GM12878 (cell line): ENCODE measurements at regions not wholly inside any gene's neighbourhood (a gene's known extent, or its start where the extent isn't known, plus 50 kb on each side); places are given as distances from the start of the nearest gene placed in this dataset.

Experiments
- ATAC-seq: fragments of 200-7000 bp; cut with Tn5 transposase; 3 replicates; pipeline ENCODE4 v1.9.1; 2020; ENCODE audit warnings: mild to moderate bottlenecking, moderate library complexity
- BruUV-seq: library from RNA; stranded (reverse); fragments of 400-500 nt; replicated peaks from 2 replicates; lab custom pipeline; 2021; lab: Mats Ljungman, UMichigan
- CTCF ChIA-PET: fragments of 300-600 bp; sonication (Branson Sonifier 250); formaldehyde crosslinking; extraction: SDS; loops from one replicate; lab custom pipeline; 2021; ENCODE audit warnings: inconsistent platforms; lab: Yijun Ruan, JAX
- POLR2A ChIA-PET: fragments of 350-600 bp; formaldehyde crosslinking; extraction: SDS; loops from one replicate; lab custom pipeline; 2021; ENCODE audit warnings: inconsistent platforms; lab: Charles Lee
- RAD21 ChIA-PET: fragments of 300-600 bp; sonication (Branson Sonifier 250); formaldehyde crosslinking; loops from one replicate; lab custom pipeline; 2023; ENCODE audit warnings: antibody characterized with exemption; ENCODE audit not compliant: unreplicated experiment; lab: Charles Lee
- SMC1A ChIA-PET: fragments of 300-600 bp; sonication (Branson Sonifier 250); formaldehyde crosslinking; loops from one replicate; lab custom pipeline; 2023; ENCODE audit not compliant: unreplicated experiment, uncharacterized antibody; lab: Charles Lee
- DNase-seq: peaks from one replicate; pipeline ENCODE4 v3.0.0-alpha.2; 2011; ENCODE audit warnings: low read depth, low spot score
- FAIRE-seq: peaks from 3 replicates; lab custom pipeline; 2011; peaks lifted over from hg19 to GRCh38; lab: Jason Lieb, UNC
- H2AFZ ChIP-seq: 2 replicates; pipeline ENCODE4 v1.6.0; 2011; ENCODE audit warnings: low read depth, low read length, control low read depth; ENCODE audit not compliant: control insufficient read depth
- H3K27ac ChIP-seq: 2 replicates; pipeline ENCODE4 v1.5.1; 2011; ENCODE audit warnings: control low read depth; ENCODE audit not compliant: control insufficient read depth, insufficient read depth
- H3K27me3 ChIP-seq, 2 experiments: replicated peaks in 1 of 2; 2 replicates each; pipeline versions ENCODE4 v1.6.0 to v1.6.1; 2011; ENCODE audit warnings: low read length in 1 of 2; ENCODE audit not compliant: control insufficient read depth in 2 of 2, insufficient read depth in 2 of 2
- H3K36me3 ChIP-seq, 2 experiments: 2 replicates each; pipeline ENCODE4 v1.5.1; 2011; ENCODE audit warnings: low read length in 1 of 2; ENCODE audit not compliant: control insufficient read depth in 2 of 2, insufficient read depth in 2 of 2
- H3K4me1 ChIP-seq: 2 replicates; pipeline ENCODE4 v1.6.1; 2011; ENCODE audit warnings: mild to moderate bottlenecking, low read length, moderate library complexity, mixed read lengths; ENCODE audit not compliant: control insufficient read depth, insufficient read depth
- H3K4me2 ChIP-seq: 2 replicates; pipeline ENCODE4 v1.6.0; 2011; ENCODE audit warnings: control low read depth; ENCODE audit not compliant: control insufficient read depth, insufficient read depth
- H3K4me3 ChIP-seq: fragments of 200-600 bp; sonication (generic); 2 replicates; pipeline ENCODE4 v1.5.1; 2016
- H3K79me2 ChIP-seq: 2 replicates; pipeline ENCODE4 v1.6.0; 2011; ENCODE audit warnings: low read length; ENCODE audit not compliant: control insufficient read depth, insufficient read depth
- H3K9ac ChIP-seq: 2 replicates; pipeline ENCODE4 v1.8.0; 2011; ENCODE audit warnings: low read length, control low read depth, mixed read lengths; ENCODE audit not compliant: control insufficient read depth, insufficient read depth
- H3K9me3 ChIP-seq: replicated peaks from 3 replicates; pipeline ENCODE4 v1.5.1; 2011; ENCODE audit warnings: mild to moderate bottlenecking, low read length; ENCODE audit not compliant: control insufficient read depth, insufficient read depth
- H4K20me1 ChIP-seq: 2 replicates; pipeline ENCODE4 v1.6.0; 2011; ENCODE audit not compliant: control insufficient read depth, insufficient read depth
- POLR2AphosphoS5 ChIP-seq: IDR thresholded peaks from 2 replicates; pipeline ENCODE4 v1.6.1; 2011; ENCODE audit warnings: mild to moderate bottlenecking, low read length, inconsistent platforms
- RCOR1 ChIP-seq: conservative IDR thresholded peaks from 2 replicates; pipeline ENCODE4 v1.6.1; 2012; ENCODE audit warnings: low read depth, low read length, improper control_type of control experiment
- WGBS: methylation state at CpG from one replicate; pipeline ENCODE4 v1.1.6; 2016; ENCODE audit warnings: low lambda C conversion rate; ENCODE audit not compliant: insufficient replicate concordance, insufficient coverage; ENCODE audit errors: missing lambda C conversion rate; 5-methylcytosine and 5-hydroxymethylcytosine counted together
- in situ Hi-C: fragments of 300-500 bp; cut with MboI; formaldehyde crosslinking; loops from 9 replicates; pipeline ENCODE4 v1.14.3; 2018; ENCODE audit warnings: mixed read lengths
- intact Hi-C: fragments of 100-400 bp; cut with micrococcal nuclease; formaldehyde crosslinking; loops from one replicate; pipeline ENCODE4 v1.14.2; 2022; ENCODE audit not compliant: unreplicated experiment

DNA sequence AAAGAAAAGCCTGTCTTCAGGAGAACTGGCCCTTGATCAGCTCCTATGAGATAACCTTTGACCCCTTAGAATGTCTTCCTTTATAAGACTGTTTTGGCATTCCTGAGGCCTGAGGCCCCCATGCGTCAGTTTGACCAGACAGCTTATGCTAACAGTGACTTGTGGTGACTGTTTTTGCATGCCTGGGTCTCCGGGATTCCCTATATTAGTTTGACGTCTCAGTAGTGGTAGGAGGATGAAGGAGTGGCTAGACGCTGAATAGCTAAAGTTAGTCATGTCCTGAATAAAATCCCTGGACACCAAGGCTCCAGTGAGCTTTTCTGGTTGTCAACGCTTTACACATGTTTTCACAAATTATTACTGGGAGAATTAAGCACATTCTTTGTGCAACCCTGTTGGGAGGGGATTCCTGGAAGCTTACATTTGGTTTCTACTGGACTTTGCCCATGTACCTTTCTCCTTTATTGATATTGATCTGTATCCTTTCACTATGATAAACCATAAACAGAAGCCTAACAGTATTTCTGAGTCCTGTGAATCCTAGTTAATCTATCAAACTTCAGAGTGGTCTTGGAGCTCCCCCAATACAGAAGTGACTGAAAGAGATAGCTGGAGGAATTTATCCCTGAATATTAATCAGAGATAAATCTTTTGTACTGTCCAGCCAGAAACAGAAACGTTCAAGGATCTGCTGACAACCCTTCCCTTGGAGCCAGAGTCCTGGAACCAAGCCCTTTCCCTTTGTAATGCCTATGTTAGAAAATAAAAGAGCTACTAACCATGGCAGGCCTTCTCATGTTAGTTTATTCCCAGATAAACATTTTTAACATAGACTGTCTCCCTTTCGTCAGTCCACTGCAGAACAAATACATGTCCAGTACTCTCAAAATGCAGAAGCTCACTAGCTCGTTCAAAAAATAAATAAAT, 479.2 kb downstream of the RPS29 start:
- ChIA-PET SMC1A (no interaction called here), POLR2A (no interaction called here), CTCF (no interaction called here), RAD21 (no interaction called here)
- H3K27ac ChIP-seq = no peak overlapping the region
- BruUV-seq = no TSS peak
- no peaks in the 10 kb centered on the region for H3K9me3 ChIP-seq
- no peak overlapping the region for H2AFZ ChIP-seq
- intact Hi-C loops = no loop called here
- H4K20me1 ChIP-seq = no peaks in the 10 kb centered on the region
- no peak for DNase-seq
- H3K4me1 ChIP-seq = no peaks in the 10 kb centered on the region
- 1% methylated on average over 8 of the region's 8 CpGs for WGBS
- H3K9ac ChIP-seq = no peak overlapping the region
- H3K79me2 ChIP-seq = no peaks in the 10 kb centered on the region
- no peak for ATAC-seq
- no peak overlapping the region for H3K4me3 ChIP-seq
- no peak overlapping the region for H3K4me2 ChIP-seq
- TF ChIP-seq RCOR1 = no peak
- TF ChIP-seq, all 136 proteins: peak for 0
- no peak for FAIRE-seq
- H3K36me3 ChIP-seq = no peaks in the 10 kb centered on the region
- no peaks in the 10 kb centered on the region for H3K27me3 ChIP-seq
- in situ Hi-C loops = no loop called here

DNA sequence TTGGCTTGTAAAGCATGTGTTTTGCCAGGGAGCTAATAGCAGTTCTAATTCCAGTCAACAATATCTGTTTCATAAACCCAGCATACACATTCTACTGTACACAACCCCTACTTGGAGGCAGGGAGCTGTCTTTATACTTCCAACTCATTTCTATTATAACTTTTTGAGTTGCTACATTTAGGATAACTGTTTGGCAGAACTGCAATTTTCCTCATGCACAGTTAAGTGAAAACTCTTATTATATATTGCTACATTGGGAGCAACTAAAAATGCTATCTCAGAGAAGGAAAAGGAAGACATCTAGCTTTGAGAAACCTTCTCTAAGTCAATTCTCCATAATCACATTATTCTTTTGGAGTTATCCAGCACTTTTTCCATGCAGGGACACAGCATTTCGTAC, 480.2 kb downstream of the RPS29 start:
- ChIA-PET SMC1A (no interaction called here), CTCF (no interaction called here), RAD21 (no interaction called here), POLR2A (no interaction called here)
- FAIRE-seq (no peak), DNase-seq (no peak), ATAC-seq (no peak)
- 0% methylated on average over 1 of the region's 1 CpG for WGBS
- no peak overlapping the region for H2AFZ ChIP-seq
- no peaks in the 10 kb centered on the region for H3K27me3 ChIP-seq
- no peak overlapping the region for H3K9ac ChIP-seq
- no peaks in the 10 kb centered on the region for H3K9me3 ChIP-seq
- no peak overlapping the region for H3K4me3 ChIP-seq
- no peak overlapping the region for H3K4me2 ChIP-seq
- H3K4me1 ChIP-seq = no peaks in the 10 kb centered on the region
- TF ChIP-seq POLR2AphosphoS5 = no peak
- H3K36me3 ChIP-seq = no peaks in the 10 kb centered on the region
- H3K79me2 ChIP-seq = no peaks in the 10 kb centered on the region
- H3K27ac ChIP-seq = no peak overlapping the region
- intact Hi-C loops = no loop called here
- in situ Hi-C loops = no loop called here
- no peaks in the 10 kb centered on the region for H4K20me1 ChIP-seq
- BruUV-seq = no TSS peak
